ENCODE measurements at regions not wholly inside any gene's neighbourhood (a gene's known extent, or its start where the extent isn't known, plus 50 kb on each side); places are given as distances from the start of the nearest gene placed in this dataset.

DNA sequence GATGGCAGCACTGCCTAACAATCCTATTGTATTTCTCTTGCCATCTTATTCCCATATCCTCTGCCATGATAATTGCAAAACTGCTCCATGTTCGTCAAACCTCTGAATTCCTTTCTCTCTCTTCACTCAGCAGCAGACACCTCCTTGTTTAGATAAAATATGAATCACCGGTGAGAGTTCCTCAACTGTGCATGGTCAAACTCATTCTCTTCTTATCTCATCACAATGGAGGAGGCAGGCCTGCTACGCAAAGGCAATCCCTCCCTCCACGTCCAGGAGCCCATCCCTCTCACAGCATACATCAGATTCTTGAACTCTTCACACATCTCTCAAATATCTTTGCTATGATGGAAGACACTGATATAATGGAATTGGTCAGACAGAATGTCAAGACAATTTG is 90.1 kb upstream of the DAAM1 start:
- no peak for FAIRE-seq
- dilution Hi-C loops (cut with MboI; ENCODE audit: extremely low pct_ligation_motif_present, low sequenced_read_pairs), result no loop called here
- Histone ChIP-seq H3K4me3 (ENCODE audit: control insufficient read depth in 2 of 3, extremely low read depth in 1 of 3, insufficient read depth in 2 of 3, low read depth in 1 of 3, low read length in 3 of 3) (no peak overlapping the region), H3K9ac (ENCODE audit: control insufficient read depth, extremely low read depth, insufficient read depth, low read length) (no peak overlapping the region), H3K27me3 (ENCODE audit: control insufficient read depth, extremely low read depth, insufficient read depth, low read length) (peaks cover 4% of the 10 kb centered on the region), H4K20me1 (ENCODE audit: control insufficient read depth, extremely low read depth, insufficient read depth, low read length) (no peaks in the 10 kb centered on the region), H3K9me1 (ENCODE audit: control insufficient read depth, extremely low read depth, insufficient read depth, low read length) (no peaks in the 10 kb centered on the region), H3K4me2 (ENCODE audit: control insufficient read depth, extremely low read depth, insufficient read depth, low read depth, low read length) (no peak overlapping the region), H2AFZ (ENCODE audit: control insufficient read depth, low read length) (no peak overlapping the region), H3K79me2 (ENCODE audit: control insufficient read depth, insufficient read depth, low read length) (no peaks in the 10 kb centered on the region), H3K27ac (ENCODE audit: control insufficient read depth, insufficient read depth, low read length) (no peak overlapping the region), H3K36me3 (ENCODE audit: control insufficient read depth in 2 of 2, extremely low read depth in 1 of 2, insufficient read depth in 2 of 2, low read length in 2 of 2) (no peaks in the 10 kb centered on the region), H3K4me1 (ENCODE audit: control insufficient read depth, extremely low read depth, insufficient read depth, low read length) (no peaks in the 10 kb centered on the region), H3K9me3 (ENCODE audit: control insufficient read depth, low read depth, low read length) (no peaks in the 10 kb centered on the region)
- TF ChIP-seq, protein P1, sequence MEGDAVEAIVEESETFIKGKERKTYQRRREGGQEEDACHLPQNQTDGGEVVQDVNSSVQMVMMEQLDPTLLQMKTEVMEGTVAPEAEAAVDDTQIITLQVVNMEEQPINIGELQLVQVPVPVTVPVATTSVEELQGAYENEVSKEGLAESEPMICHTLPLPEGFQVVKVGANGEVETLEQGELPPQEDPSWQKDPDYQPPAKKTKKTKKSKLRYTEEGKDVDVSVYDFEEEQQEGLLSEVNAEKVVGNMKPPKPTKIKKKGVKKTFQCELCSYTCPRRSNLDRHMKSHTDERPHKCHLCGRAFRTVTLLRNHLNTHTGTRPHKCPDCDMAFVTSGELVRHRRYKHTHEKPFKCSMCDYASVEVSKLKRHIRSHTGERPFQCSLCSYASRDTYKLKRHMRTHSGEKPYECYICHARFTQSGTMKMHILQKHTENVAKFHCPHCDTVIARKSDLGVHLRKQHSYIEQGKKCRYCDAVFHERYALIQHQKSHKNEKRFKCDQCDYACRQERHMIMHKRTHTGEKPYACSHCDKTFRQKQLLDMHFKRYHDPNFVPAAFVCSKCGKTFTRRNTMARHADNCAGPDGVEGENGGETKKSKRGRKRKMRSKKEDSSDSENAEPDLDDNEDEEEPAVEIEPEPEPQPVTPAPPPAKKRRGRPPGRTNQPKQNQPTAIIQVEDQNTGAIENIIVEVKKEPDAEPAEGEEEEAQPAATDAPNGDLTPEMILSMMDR (optimal IDR thresholded peaks at IDR 0.05 in 1 of 3, IDR thresholded peaks at IDR 0.05 in 1 of 3, conservative IDR thresholded peaks at IDR 0.05 in 1 of 3; ENCODE audit: extremely low read depth in 1 of 3, insufficient read depth in 2 of 3, low read length in 3 of 3), result no peak
- no peak for TF ChIP-seq EZH2 (IDR thresholded peaks at IDR 0.05; ENCODE audit: low read length)
- no peak for DNase-seq (ENCODE audit: low read depth, low spot score)

DNA sequence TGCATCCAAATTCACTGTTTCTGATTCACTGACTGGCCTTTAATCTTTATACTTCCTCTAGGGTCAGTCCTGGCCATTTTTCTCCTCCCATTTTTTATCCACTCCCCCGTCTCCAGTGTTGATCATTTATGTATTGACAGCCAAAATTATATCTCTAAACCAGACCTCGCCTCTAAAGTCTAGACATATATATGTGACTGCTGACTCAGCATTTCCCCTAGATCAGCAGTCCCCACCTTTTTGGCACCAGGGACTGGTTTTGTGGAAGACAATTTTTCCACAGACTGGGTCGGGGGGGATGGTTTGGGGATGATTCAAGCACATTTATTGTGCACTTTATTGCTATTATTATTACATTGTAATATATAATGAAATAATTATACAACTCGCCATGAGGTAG is 88.3 kb upstream of the DAAM1 start:
- H2AFZ ChIP-seq (ENCODE audit: control insufficient read depth, low read length), result no peak overlapping the region
- H4K20me1 ChIP-seq (ENCODE audit: control insufficient read depth, extremely low read depth, insufficient read depth, low read length), result no peaks in the 10 kb centered on the region
- dilution Hi-C loops (cut with MboI; ENCODE audit: extremely low pct_ligation_motif_present, low sequenced_read_pairs), result no loop called here
- no peaks in the 10 kb centered on the region for H3K36me3 ChIP-seq (ENCODE audit: control insufficient read depth in 2 of 2, extremely low read depth in 1 of 2, insufficient read depth in 2 of 2, low read length in 2 of 2)
- no peak overlapping the region for H3K9ac ChIP-seq (ENCODE audit: control insufficient read depth, extremely low read depth, insufficient read depth, low read length)
- H3K9me1 ChIP-seq (ENCODE audit: control insufficient read depth, extremely low read depth, insufficient read depth, low read length), result no peaks in the 10 kb centered on the region
- no peaks in the 10 kb centered on the region for H3K9me3 ChIP-seq (ENCODE audit: control insufficient read depth, low read depth, low read length)
- H3K4me3 ChIP-seq (ENCODE audit: control insufficient read depth in 2 of 3, extremely low read depth in 1 of 3, insufficient read depth in 2 of 3, low read depth in 1 of 3, low read length in 3 of 3), result no peak overlapping the region
- no peaks in the 10 kb centered on the region for H3K79me2 ChIP-seq (ENCODE audit: control insufficient read depth, insufficient read depth, low read length)
- FAIRE-seq (no peak), DNase-seq (ENCODE audit: low read depth, low spot score) (no peak)
- H3K27ac ChIP-seq (ENCODE audit: control insufficient read depth, insufficient read depth, low read length), result no peak overlapping the region
- no peaks in the 10 kb centered on the region for H3K4me1 ChIP-seq (ENCODE audit: control insufficient read depth, extremely low read depth, insufficient read depth, low read length)
- TF ChIP-seq EZH2 (IDR thresholded peaks at IDR 0.05; ENCODE audit: low read length), result no peak
- TF ChIP-seq, protein P1 (optimal IDR thresholded peaks at IDR 0.05 in 1 of 3, IDR thresholded peaks at IDR 0.05 in 1 of 3, conservative IDR thresholded peaks at IDR 0.05 in 1 of 3; ENCODE audit: extremely low read depth in 1 of 3, insufficient read depth in 2 of 3, low read length in 3 of 3), result no peak
- H3K4me2 ChIP-seq (ENCODE audit: control insufficient read depth, extremely low read depth, insufficient read depth, low read depth, low read length), result no peak overlapping the region
- peaks cover 2% of the 10 kb centered on the region for H3K27me3 ChIP-seq (ENCODE audit: control insufficient read depth, extremely low read depth, insufficient read depth, low read length)

Measured in keratinocyte (primary cell).